HL-60 (cell line): ENCODE measurements at regions not wholly inside any gene's neighbourhood (a gene's known extent, or its start where the extent isn't known, plus 50 kb on each side); places are given as distances from the start of the nearest gene placed in this dataset.

Experiments
- GABPA ChIP-seq: IDR thresholded peaks from 2 replicates; pipeline ENCODE4 v1.6.1; 2012; ENCODE audit warnings: low read depth
- POLR2AphosphoS5 ChIP-seq: IDR thresholded peaks from 2 replicates; pipeline ENCODE4 v1.6.1; 2012; ENCODE audit warnings: low read depth
- TF ChIP-seq, protein P1 (sequence below): IDR thresholded peaks from one replicate; pipeline ENCODE4 v1.5.1; 2011; ENCODE audit warnings: low read length, control low read depth, inconsistent platforms; ENCODE audit not compliant: insufficient read depth

DNA sequence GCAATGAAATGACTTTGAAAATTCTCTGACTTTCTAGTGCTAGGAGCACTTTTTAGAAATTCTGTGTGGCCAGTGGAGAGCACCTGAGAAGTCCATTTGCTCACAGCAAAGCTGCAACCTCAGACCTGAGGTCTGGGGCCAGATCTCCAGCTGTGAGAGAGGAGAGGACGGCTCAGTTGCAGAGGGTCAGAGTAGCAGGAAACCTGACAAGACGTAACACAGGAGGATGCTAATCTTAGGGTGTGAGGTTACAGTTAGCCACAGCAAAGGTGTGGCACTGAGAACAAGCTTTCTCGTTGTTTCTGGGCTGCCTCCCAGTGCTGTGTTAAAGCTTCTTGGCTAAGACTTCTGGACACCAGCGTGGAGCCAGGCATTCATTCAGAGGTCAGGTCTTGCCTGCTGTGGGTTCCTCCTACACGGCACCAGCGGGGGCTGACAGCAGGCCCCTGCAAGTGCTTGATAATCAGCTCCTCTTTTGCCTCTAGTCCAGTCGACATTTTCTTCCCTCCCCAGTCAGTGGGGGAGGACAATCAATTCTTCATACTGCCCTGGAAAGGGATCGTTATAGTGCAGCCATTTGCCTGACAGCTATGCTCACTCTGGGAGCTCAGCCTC, 435.4 kb upstream of the DPP6 start:
- TF ChIP-seq, protein P1, sequence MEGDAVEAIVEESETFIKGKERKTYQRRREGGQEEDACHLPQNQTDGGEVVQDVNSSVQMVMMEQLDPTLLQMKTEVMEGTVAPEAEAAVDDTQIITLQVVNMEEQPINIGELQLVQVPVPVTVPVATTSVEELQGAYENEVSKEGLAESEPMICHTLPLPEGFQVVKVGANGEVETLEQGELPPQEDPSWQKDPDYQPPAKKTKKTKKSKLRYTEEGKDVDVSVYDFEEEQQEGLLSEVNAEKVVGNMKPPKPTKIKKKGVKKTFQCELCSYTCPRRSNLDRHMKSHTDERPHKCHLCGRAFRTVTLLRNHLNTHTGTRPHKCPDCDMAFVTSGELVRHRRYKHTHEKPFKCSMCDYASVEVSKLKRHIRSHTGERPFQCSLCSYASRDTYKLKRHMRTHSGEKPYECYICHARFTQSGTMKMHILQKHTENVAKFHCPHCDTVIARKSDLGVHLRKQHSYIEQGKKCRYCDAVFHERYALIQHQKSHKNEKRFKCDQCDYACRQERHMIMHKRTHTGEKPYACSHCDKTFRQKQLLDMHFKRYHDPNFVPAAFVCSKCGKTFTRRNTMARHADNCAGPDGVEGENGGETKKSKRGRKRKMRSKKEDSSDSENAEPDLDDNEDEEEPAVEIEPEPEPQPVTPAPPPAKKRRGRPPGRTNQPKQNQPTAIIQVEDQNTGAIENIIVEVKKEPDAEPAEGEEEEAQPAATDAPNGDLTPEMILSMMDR, result no peak
- no peak for TF ChIP-seq POLR2AphosphoS5
- TF ChIP-seq GABPA, result no peak
